A204.1 (cell line): ENCODE measurements at regions not wholly inside any gene's neighbourhood (a gene's known extent, or its start where the extent isn't known, plus 50 kb on each side); places are given as distances from the start of the nearest gene placed in this dataset.
"Not testable (repeated sequence)": the region's sequence is repeated elsewhere in the genome, so short reads cannot be mapped to it uniquely, and the experiment has no call there.

Source experiments
- FAIRE-seq: peaks from 2 replicates; lab custom pipeline; 2012; peaks lifted over from hg19 to GRCh38; lab: Jason Lieb, UNC

DNA sequence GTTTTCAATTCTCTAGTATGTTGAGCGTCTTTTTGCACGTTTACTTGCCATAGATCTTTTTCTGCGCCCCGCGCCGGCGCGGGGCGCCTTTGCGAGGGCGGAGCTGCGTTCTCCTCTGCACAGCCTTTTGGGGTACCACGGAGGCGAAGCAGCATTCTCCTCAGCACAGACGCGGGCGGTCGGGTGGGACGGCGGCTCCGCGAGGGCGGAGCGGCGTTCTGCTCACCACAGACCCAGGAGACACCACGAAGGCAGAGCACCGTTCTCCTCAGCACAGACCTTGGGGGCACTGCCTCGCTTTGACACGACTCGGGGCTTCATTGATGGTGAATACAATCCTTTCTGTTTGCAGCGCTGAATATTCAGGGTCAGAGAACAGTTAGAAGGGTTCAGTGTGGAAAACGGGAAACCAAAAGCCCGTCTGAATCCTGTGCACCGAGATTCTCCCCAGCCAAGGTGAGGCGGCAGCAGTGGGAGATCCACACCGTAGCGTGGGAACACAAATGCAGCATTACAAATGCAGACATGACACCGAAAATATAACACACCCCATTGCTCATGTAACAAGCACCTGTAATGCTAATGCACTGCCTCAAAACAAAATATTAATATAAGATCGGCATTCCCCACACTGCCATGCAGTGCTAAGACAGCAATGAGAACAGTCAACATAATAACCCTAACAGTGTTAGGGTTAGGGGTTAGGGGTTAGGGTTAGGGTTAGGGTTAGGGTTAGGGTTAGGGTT is 190.7 kb upstream of the VIPR2 start:
- not testable (repeated sequence) for FAIRE-seq

DNA sequence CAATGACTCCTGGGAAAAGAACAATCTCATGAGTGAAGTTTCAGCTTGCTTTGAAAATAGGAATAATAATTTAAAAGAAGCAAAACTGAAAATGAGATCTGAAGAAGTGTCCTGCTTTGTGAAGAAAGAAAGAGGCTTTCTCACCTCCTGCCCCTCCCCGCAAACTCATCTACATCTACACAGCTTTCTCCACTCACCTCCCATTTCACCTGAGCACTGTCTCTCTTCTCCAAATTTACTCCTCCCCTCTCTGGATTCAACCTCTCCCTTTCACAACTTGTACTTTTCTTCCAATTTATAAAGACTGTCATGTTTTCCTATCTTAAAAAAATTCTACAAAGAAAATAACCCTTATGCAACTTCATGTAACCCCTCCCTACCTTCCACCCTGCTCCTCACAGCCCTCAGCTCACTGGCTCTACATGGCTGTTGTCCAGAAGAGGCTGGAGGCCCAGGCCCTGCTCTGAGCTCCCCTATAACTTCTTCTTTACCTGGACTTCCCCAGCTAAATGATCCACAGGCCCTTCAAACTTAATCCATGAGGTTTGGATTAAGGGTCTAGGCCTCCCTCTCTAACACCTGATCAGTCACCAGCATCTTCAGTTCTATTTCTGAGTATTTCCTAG is 188.3 kb upstream of the VIPR2 start:
- FAIRE-seq: not testable (repeated sequence)

DNA sequence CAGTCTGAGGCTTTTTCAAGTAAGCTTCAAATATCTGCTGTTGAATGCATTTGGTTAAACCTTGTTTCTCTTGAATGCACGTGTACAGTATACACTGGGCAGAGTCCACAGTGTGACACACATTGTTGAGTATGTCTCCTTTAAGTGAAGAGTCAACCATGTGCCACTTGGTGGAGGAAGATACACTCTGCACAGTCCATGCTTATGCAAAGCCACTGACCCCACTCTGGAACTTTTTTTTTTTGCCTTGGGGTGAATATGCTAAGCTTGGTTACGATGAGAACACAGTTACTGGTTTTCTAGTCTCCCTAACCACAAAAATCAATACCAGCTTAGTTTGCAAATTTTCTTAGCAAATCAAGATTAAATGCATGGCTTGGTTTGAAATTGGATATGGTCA is 186.8 kb upstream of the VIPR2 start:
- FAIRE-seq: no peak

- FAIRE-seq: no peak
Measured at GRCh38 chr7:159329818-159330378, 185.2 kb upstream of the VIPR2 start.

DNA sequence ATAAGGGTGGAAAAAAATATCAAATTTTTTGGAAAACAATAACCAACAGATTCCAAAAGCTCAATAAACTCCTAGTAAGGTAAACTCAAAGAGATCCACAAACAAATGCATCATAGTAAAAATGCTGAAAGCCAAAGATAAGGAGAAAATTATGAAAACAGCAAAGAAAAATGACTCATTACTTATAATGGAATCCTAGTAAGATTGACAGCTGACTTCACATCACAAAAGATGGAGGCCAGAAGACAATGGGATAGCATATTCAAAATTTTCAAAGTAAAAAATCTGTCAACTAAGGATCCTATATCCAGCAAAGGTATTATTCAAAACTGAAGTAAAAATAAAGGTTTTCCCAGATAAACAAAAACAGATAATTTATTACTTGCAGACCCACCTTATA is 183.4 kb upstream of the VIPR2 start:
- no peak for FAIRE-seq

DNA sequence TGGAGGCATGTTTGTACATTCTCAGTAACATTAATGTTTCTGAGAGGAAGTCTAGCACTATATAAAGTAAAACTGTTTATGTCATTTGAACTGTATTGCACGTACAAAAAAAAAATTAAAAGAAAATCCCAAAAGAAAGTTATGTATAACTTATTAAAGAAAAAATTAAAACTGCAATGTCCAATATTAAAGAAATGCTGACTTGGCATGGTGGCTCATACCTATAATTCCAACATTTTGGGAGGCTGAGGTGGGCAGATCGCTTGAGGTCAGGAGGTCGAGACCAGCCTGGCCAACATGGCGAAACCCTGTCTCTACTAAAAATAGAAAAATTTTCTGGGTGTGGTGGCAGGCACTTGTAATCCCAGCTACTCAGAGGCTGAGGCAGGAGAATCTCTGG is 178.7 kb upstream of the VIPR2 start:
- FAIRE-seq: no peak

GRCh38 chr7:159321278-159321677 is 176.6 kb upstream of the VIPR2 start:
- no peak for FAIRE-seq

- FAIRE-seq: no peak
Measured at GRCh38 chr7:159318682-159319351, 174.2 kb upstream of the VIPR2 start.

GRCh38 chr7:159317294-159317693 is 172.6 kb upstream of the VIPR2 start:
- FAIRE-seq: no peak

- no peak for FAIRE-seq
Measured at GRCh38 chr7:159311172-159311494, 166.5 kb upstream of the VIPR2 start.

DNA sequence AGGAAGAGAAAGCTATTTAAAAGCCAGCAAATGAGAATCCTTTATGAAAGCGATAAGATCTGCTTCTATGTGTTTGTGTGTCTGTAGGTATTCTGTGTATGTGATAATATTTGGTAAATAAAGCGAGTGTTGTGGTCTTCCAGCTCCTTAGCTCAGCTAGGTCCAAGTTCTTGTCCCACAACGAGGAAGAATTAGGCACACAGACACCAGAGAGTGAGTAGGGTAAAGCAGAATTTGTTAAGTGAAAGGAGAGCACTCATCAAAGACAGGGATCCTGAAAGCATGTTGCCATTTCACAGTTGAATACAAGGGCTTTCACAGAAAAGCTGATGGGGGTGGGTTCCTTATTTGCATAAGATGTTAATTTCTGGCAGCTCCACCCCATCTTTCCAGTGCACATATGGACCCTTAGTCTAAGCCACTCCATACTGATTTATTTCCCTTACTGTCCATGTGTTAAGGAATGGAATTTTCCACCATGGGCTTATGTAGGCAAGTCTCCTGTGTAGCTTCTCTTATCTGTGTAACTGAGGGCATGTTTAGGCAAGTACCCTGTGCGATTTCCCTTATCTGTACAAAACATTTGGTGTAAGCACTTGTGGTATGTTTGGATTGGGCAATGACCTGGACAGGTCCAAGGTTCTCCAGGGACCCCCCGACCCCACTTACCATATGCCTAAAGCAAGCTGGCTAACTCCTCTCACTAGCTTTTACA is 165.9 kb upstream of the VIPR2 start:
- FAIRE-seq: no peak

DNA sequence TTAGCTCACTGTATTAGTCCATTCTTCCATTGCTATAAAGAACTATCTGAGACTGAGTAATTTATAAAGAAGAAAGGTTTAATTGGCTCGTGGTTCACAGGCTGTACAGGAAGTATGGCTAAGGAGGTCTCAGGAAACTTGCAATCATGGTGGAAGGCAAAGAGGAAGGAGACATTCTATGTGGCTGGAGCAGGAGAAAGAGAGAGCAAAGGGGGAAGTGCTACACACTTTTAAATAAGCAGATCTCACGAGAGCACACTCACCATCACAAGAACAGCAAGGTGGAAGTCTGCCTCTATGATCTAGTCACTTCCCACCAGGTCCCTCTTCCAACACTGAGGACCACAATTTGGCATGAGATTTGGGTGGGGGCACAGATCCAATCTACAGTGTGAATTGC is 164.5 kb upstream of the VIPR2 start:
- FAIRE-seq: not testable (repeated sequence)

DNA sequence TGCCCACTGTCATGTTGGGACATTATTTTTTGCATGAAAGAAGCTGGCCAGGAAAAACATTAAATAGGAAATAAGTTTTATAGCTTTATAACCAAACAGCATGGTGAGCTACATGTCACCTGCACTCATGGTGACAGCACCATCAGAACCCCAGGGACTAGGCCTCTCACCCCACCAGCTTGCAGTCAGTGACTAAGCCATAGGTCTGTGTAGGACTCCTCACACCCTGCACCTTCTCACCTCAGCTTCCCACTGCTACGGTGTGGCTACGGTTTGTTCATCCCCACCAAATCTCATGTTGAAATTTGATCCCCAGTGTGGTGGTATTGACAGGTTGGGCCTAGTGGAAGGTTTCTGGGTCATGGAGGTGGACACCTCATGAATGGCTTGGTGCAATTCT is 161.3 kb upstream of the VIPR2 start:
- FAIRE-seq: no peak

- not testable (repeated sequence) for FAIRE-seq
Measured at GRCh38 chr7:159305185-159305584, 160.5 kb upstream of the VIPR2 start.

GRCh38 chr7:159303510-159303909 is 158.8 kb upstream of the VIPR2 start:
- not testable (repeated sequence) for FAIRE-seq

- no peak for FAIRE-seq
Measured at GRCh38 chr7:159296093-159296681, 151.5 kb upstream of the VIPR2 start.

- not testable (repeated sequence) for FAIRE-seq
Measured at GRCh38 chr7:159286487-159286886, 141.8 kb upstream of the VIPR2 start.

DNA sequence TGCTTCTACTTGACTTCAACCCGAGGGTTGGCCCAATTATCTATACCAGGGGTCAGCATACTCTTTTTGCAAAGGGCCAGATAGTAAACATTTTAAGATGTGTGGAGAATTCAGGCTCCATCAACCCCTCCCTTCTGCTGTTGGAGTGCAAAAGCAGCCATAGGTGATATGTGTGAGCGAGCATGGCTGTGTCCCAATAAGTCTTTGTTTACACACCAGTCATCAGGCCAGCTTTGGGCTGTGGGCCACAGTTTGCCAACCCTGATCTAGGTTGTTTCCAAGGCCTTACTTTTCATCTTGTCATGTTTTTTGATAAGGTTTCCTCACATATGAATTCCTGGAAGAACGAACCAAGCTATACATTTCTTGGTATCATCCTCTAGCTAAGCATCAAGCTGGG is 136.9 kb upstream of the VIPR2 start:
- FAIRE-seq: no peak

- no peak for FAIRE-seq
Measured at GRCh38 chr7:159280008-159280407, 135.3 kb upstream of the VIPR2 start.

DNA sequence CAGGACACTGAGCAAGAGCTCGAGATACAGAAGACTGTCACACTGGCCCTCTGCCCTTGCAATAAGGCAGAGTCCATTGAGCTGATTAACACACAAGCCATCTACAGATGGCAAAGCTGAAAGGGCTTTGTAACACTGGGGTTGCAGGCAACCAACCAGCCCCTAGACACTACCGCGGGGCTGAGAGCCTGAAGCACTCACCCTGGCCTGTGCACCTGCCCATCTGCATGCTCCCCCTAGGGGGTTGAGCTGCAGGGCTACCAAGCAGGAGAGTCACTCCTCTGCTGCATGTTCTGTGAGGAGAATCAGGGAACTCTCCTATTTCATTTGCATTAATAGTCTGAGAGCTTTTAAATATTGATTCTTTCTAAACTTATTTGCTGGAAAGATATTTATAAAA is 128.1 kb upstream of the VIPR2 start:
- FAIRE-seq: no peak

DNA sequence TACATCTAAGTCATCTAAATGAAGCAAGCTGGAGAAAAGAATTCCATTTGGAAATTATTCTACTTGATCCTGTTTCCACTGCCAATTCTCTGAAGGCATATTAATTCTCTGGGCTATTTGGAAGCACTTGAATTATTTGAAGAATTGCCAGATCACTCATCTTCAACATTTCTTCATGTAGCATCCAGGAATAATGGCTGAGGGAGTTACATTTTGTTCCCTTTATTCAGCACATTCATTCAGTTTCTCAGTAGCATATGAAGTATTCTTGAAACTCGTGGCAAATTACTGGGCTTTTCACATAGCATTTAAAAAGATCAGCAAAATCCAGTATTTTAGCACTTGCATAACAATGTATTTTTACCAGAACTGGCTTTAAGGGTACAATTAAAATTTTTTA is 127.1 kb upstream of the VIPR2 start:
- no peak for FAIRE-seq

DNA sequence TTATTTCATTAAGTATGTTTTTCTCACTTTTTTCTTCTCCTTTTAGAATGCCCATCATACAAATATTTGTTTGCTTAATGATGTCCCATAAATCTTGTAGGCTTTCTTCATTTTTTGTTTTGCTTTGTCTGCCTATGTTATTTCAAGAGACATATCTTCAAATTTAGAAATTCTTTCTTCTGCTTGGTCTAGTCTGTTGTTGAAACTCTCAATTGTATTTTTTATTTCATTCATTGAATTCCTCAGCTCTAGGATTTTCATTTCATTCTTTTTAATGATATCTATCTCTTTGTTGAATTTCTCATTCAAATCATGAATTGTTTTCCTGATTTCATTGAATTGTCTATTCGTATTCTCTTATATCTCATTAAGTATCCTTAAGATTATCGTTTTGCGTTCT is 125.1 kb upstream of the VIPR2 start:
- FAIRE-seq: peak; percentile 61
